SJCRH30 (cell line): ENCODE measurements at regions not wholly inside any gene's neighbourhood (a gene's known extent, or its start where the extent isn't known, plus 50 kb on each side); places are given as distances from the start of the nearest gene placed in this dataset.
"Not testable (repeated sequence)": the region's sequence is repeated elsewhere in the genome, so short reads cannot be mapped to it uniquely, and the experiment has no call there.

Experiments used
- DNase-seq, 2 experiments: peaks; one replicate each; pipeline ENCODE4 v3.0.0-alpha.2; 2015 to 2020
- H3K27ac ChIP-seq: fragments of 250-450 bp; sonication (Bioruptor Pico); 2 replicates; pipeline ENCODE4 v1.5.1; 2020; ENCODE audit warnings: mild to moderate bottlenecking, moderate library complexity
- H3K27me3 ChIP-seq: fragments of 250-450 bp; sonication (Bioruptor Pico); 2 replicates; pipeline ENCODE4 v1.5.1; 2020; ENCODE audit warnings: mild to moderate bottlenecking, moderate library complexity
- H3K36me3 ChIP-seq: fragments of 250-450 bp; sonication (Bioruptor Pico); 2 replicates; pipeline ENCODE4 v1.5.1; 2020; ENCODE audit warnings: mild to moderate bottlenecking, moderate library complexity
- H3K4me1 ChIP-seq: fragments of 250-450 bp; sonication (Bioruptor Pico); 2 replicates; pipeline ENCODE4 v1.5.1; 2020; ENCODE audit warnings: mild to moderate bottlenecking, moderate library complexity
- H3K4me3 ChIP-seq: fragments of 250-450 bp; sonication (Bioruptor Pico); 2 replicates; pipeline ENCODE4 v1.5.1; 2020; ENCODE audit warnings: mild to moderate bottlenecking, moderate library complexity
- H3K9me3 ChIP-seq: fragments of 250-450 bp; sonication (Bioruptor Pico); replicated peaks from 2 replicates; pipeline ENCODE4 v1.5.1; 2020; ENCODE audit warnings: mild to moderate bottlenecking, moderate library complexity

GRCh38 chr15:58340176-58340575 is 91.6 kb upstream of the LIPC start:
- no peaks in the 10 kb centered on the region for H3K36me3 ChIP-seq
- DNase-seq = no peak
- no peak overlapping the region for H3K4me3 ChIP-seq
- H3K4me1 ChIP-seq = no peaks in the 10 kb centered on the region
- H3K27me3 ChIP-seq = no peaks in the 10 kb centered on the region
- H3K27ac ChIP-seq = no peak overlapping the region
- H3K9me3 ChIP-seq = no peaks in the 10 kb centered on the region

DNA sequence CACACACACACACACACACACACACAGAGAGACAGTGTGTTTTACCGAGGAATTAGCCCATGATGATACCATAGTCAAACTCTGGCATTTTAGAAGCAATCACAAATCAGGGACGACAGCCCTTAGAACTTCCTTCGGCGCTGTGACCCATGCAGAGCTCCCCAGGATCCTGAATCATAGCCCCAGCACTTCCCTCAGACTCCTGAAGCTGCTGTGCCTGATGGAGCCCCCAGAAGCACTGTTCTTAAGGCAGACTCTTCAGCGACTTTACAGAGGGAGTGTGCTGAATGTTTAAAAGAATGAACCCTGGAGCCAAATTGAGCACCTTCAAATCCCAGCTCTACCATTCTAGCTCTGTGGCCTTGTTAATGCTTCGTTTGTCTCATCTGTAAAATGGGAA is 89.3 kb upstream of the LIPC start:
- H3K27me3 ChIP-seq = no peaks in the 10 kb centered on the region
- no peak overlapping the region for H3K27ac ChIP-seq
- no peaks in the 10 kb centered on the region for H3K9me3 ChIP-seq
- no peak overlapping the region for H3K4me3 ChIP-seq
- no peak for DNase-seq
- H3K36me3 ChIP-seq = no peaks in the 10 kb centered on the region
- H3K4me1 ChIP-seq = no peaks in the 10 kb centered on the region

- H3K27ac ChIP-seq = no peak overlapping the region
- H3K27me3 ChIP-seq = no peaks in the 10 kb centered on the region
- DNase-seq = no peak
Measured at GRCh38 chr15:58344213-58345070, 87.3 kb upstream of the LIPC start.

DNA sequence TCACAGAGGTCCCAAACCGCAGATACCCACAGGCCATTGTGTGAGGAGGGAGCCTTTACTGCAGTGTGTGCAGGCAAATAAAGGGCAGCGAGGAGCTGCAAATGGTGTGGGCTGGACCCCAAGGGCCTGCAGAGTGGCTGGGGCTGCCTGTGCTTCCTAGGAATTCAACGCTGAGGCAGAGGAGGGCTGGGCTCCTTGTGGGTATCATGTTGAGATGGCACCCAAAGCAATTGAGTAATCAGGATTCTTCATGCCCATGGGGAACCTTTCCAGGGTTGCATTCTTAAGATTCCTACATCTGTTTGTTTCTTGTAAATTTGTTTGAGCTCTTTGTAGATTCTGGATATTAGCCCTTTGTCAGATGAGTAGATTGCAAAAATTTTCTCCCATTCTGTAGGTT is 85.4 kb upstream of the LIPC start:
- H3K36me3 ChIP-seq = no peaks in the 10 kb centered on the region
- H3K4me3 ChIP-seq = no peak overlapping the region
- H3K27ac ChIP-seq = no peak overlapping the region
- no peaks in the 10 kb centered on the region for H3K9me3 ChIP-seq
- H3K27me3 ChIP-seq = no peaks in the 10 kb centered on the region
- no peak for DNase-seq
- peaks cover 9% of the 10 kb centered on the region for H3K4me1 ChIP-seq

More at GRCh38 chr15:58344213-58345070, 87.3 kb upstream of the LIPC start:
- Histone ChIP-seq H3K36me3 (no peaks in the 10 kb centered on the region), H3K9me3 (no peaks in the 10 kb centered on the region), H3K4me1 (peaks cover 9% of the 10 kb centered on the region), H3K4me3 (no peak overlapping the region)

DNA sequence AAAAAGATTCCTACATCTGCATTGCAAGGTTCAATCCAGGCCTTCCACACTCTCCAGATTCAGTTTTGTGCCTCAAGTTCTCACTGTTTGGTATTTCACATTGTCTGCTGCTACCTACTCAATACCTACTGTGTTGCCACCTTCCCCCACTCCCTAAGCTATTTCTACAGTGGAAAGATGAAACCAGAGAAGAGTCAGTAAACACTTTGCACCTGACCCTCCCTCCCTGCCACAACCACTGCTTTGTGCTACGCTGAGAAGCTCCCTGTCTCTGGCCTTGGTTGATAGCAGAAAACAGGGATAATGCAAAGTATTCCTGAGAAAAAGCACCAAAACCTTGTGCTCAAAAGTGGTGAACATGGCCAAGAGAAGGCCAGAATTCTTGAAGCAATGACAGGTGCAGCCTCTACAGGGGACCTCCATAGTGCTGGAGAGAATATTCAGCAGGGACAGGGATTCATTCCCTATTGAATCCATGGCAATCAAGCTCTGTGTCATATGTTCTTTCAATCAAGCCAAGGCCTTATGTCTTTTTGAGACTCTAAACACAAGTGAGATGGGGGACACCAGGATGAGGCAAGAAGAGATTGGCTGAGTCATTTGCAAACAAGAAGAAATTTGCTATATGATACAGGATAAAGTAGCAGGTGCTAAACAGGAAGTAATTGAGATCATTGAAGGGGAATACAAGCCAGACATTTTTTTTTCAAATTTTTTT is 83.5 kb upstream of the LIPC start:
- H3K4me1 ChIP-seq = peaks cover 9% of the 10 kb centered on the region
- H3K9me3 ChIP-seq = no peaks in the 10 kb centered on the region
- no peaks in the 10 kb centered on the region for H3K27me3 ChIP-seq
- no peak overlapping the region for H3K4me3 ChIP-seq
- no peaks in the 10 kb centered on the region for H3K36me3 ChIP-seq
- H3K27ac ChIP-seq = no peak overlapping the region
- DNase-seq = peak in 1 of 2 experiments; percentile 45

DNA sequence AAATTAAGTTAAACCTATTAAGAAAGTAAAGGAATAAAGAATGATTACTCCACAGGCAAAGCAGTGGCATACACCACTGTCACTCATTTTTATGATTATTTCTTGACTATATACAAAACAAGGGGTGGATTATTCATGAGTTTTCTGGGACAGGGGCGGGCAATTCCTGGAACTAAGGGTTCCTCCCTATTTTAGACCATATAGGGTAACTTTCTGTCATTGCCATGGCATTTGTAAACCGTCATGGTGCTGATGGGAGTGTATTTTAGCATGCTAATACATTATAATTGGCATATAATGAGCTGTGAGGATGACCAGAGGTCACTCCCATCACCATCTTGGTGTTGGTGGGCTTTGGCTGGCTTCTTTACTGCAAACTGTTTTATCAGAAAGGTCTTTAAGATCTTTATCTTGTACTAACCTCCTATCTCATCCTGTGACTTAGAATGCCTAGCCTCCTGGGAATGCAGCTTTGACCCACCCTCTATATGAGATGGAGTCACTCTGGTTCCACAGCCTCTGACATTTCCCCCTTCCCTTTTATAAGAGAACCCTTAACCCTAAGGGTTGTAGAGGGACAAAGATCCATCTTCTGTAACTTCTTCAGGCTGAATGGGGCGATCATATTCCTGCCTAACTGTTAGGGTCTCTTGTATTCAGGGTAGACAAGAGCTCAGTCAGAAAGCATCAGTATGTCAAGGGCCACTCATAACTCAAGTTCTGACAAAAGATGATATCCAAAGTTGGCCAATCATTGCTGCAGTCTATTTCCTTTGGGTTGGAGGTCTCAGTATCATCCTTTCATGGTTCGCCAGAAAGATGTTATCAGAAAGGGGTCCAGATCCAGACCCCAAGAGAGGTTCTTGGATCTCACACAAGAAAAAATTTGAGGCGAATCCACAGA is 79.5 kb upstream of the LIPC start:
- Histone ChIP-seq H3K27me3 (no peaks in the 10 kb centered on the region), H3K9me3 (no peaks in the 10 kb centered on the region), H3K27ac (no peak overlapping the region), H3K36me3 (no peaks in the 10 kb centered on the region), H3K4me1 (peaks cover 9% of the 10 kb centered on the region), H3K4me3 (no peak overlapping the region)
- DNase-seq = no peak

DNA sequence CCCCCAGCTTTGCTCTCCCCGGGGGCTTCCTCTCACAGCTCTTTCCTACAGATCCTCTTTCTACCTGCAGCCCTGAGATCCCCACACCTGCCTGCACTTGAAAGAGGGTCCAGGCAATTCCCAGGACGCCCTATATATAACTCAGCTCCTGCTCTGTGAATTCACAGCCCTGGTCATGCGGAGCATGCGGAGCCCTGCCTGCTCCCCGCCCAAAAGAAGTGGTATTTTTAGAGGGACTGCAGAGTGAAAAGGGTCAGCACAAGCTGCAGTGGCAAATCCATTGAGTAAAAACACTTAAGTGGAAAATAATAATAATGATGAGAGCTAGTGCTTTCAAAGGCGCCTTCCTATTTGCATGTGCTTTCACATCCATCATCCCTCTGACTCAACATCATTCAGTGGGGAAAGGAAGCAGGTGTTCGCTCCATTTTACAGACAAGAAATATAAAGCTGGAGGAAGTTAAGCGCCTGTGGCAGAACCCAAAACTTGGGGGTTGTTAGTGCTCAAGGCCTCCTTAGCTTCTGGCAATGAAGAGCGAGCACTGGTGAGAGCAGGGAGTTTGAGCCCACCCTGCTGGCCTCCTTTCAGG is 76.3 kb upstream of the LIPC start:
- DNase-seq = no peak

DNA sequence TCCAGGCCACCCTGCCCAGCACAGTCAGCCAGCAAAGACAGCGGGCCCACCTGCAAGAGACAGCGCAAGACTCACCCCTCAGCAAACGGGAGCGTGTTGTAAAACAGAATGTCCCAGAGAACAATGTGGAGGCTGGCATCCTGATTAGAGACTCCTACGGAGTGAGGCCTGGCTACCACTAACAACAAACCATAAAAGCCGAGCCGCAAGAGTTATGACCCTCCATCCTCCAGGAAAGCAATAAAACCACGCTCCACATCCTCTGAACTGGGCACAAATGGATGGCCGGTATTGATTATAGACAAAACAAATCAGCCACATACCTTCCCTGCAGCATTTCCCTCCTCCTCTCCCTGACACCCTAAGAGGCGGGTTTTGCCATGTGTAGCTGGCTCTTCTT is 75.8 kb upstream of the LIPC start:
- Histone ChIP-seq H3K36me3 (no peaks in the 10 kb centered on the region), H3K27me3 (no peaks in the 10 kb centered on the region), H3K27ac (no peak overlapping the region), H3K4me3 (no peak overlapping the region), H3K9me3 (no peaks in the 10 kb centered on the region), H3K4me1 (peaks cover 5% of the 10 kb centered on the region)
- DNase-seq = no peak

More for the DNA sequence above, 76.3 kb upstream of the LIPC start:
- Histone ChIP-seq H3K9me3 (no peaks in the 10 kb centered on the region), H3K4me3 (no peak overlapping the region), H3K27me3 (no peaks in the 10 kb centered on the region), H3K36me3 (no peaks in the 10 kb centered on the region), H3K27ac (no peak overlapping the region), H3K4me1 (peaks cover under 1% of the 10 kb centered on the region; the same call in 1 of the 2 replicates)

DNA sequence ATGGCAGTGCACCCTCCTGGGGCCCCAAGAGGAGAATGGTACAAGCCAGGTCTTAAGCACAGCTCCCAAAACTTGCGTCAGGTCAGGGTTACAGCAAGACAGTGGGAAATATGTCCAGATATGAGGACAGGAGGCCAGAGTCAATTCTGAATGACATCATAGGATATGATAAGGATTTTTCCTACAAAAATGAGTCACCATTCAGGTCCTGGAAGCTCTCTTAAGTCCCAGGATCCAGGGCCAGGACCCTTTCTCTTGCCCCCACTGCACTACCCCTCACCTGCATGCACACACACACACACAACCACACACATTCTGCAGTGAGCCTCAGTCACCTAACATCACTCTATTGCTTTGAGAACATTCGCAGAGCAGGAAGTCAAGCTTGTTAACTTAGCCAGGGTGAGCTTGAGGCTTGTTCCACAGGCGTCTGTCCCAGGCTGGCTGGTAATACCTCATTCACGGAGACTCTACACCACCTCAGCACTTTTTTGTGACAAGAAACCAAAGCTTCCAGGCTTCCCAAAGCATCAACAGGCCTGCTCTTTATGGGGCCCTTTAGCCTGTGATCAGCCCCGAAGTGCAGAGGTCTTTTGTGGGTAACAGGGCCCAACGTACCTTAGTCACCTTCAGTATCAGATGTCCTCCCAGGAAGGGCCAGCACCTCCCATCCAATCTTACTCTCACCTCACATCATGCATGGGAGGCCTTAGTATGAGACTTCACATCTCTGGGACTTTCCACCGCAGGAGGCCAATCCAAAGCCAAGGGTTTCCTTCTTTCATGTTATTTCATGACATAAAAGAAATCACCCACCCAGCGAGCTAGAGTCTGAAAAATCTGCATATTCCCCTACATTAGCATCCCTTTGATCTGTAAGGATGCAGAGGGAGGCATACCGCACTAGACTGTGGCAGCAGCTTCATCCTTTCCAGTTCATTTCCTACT is 74.0 kb upstream of the LIPC start:
- no peak for DNase-seq
- H3K4me1 ChIP-seq = peaks cover 23% of the 10 kb centered on the region
- H3K4me3 ChIP-seq = no peak overlapping the region
- no peaks in the 10 kb centered on the region for H3K36me3 ChIP-seq
- H3K27me3 ChIP-seq = no peaks in the 10 kb centered on the region
- no peaks in the 10 kb centered on the region for H3K9me3 ChIP-seq
- H3K27ac ChIP-seq = no peak overlapping the region

DNA sequence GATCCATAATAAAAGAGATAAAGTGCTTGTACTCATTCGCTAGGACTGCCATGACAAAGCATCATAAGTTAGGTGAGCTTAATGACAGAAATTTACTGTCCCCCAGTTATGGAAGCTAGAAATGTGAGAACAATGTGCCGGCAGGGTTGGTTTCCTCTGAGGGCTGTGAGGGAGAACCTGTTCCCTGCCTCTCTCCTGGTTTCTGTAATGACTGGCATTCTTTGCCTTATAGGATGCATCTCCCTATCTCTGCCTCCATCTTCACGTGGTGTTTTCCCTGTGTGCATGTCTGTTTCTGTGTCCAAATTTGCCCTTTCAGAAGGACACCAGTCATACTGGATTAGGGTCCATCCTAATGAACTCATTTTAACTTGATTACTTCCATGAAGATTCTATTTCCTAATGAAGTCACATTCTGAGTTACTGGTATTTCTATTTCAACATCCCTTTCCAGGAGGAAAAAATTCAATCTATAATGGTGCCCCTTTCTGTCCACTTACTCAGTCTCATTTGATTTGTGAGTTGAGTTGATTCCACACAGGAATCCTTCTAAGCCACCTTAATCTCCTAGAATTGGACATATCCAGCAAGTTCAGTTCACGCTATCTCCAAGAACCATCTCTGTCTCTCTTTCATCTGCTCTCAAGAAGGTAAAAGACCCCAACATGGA is 71.2 kb upstream of the LIPC start:
- no peaks in the 10 kb centered on the region for H3K27me3 ChIP-seq
- no peak overlapping the region for H3K4me3 ChIP-seq
- no peak overlapping the region for H3K27ac ChIP-seq
- peaks cover 23% of the 10 kb centered on the region for H3K4me1 ChIP-seq
- no peak for DNase-seq
- H3K36me3 ChIP-seq = no peaks in the 10 kb centered on the region
- H3K9me3 ChIP-seq = no peaks in the 10 kb centered on the region

DNA sequence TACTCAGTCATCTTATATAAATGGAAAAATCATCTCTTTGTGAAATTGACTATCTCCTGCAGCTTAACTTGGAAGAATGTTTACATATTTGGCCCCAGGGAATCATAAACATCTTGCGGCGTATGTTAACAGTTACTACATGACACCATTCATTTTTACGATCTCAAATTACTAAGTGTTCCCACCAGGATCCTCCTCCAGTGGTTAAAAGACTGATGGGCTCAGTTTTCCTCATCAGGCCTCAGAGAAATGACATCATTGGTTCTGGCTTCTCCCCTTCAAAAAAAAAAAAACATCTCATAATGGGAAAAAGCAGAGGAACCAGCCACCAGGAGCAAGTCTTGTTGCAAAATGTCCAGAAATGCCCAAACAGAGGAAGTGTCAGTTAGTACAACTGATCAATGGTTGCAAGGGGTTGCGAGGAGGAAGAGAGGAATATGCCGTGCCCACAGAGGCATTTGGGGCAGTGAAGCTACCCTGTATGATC is 70.5 kb upstream of the LIPC start:
- H3K4me3 ChIP-seq = 0 out of 2 replicates have a peak overlapping the region, but pooled peaks have one; percentile 4
- peak; percentile 32 to 75 for DNase-seq
- no peaks in the 10 kb centered on the region for H3K9me3 ChIP-seq
- H3K36me3 ChIP-seq = no peaks in the 10 kb centered on the region
- H3K4me1 ChIP-seq = peaks cover 23% of the 10 kb centered on the region
- no peaks in the 10 kb centered on the region for H3K27me3 ChIP-seq
- H3K27ac ChIP-seq = no peak overlapping the region

DNA sequence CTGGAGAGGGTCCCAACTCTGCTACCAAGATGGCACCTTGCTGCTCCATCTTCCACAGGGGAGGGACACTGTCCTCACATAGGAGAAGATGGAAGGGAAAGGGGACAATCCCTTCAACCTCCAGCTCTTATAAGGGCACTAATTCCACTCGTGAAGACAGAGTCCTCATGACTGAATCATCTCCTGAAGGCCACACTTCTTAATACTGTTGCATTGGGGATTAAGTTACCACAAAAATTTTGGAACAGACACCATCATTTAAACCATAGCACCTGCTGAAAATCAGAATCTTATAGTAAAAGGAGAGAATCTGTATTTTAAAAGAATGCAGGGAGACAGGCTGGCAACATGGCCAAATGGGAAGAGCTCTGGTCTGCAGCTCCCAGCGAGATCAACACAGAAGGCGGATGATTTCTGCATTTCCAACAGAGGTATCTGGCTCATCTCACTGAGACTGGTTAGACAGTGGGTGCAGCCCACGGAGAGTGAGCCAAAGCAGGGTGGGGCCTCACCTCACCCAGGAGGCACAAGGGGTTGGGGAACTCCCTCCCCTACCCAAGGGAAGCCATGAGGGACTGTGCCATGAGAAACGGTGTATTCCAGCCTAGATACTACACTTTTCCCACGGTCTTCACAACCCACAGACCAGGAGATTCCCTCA is 69.4 kb upstream of the LIPC start:
- no peak overlapping the region for H3K4me3 ChIP-seq
- H3K27ac ChIP-seq = no peak overlapping the region
- H3K36me3 ChIP-seq = no peaks in the 10 kb centered on the region
- no peaks in the 10 kb centered on the region for H3K27me3 ChIP-seq
- H3K9me3 ChIP-seq = no peaks in the 10 kb centered on the region
- peaks cover 23% of the 10 kb centered on the region for H3K4me1 ChIP-seq
- DNase-seq = no peak

GRCh38 chr15:58363118-58363517 is 68.7 kb upstream of the LIPC start:
- not testable (repeated sequence) for DNase-seq, H3K9me3 ChIP-seq, H3K27ac ChIP-seq

More at GRCh38 chr15:58363118-58363517, 68.7 kb upstream of the LIPC start:
- H3K4me3 ChIP-seq, H3K27me3 ChIP-seq, H3K36me3 ChIP-seq: not testable (repeated sequence)
- H3K4me1 ChIP-seq = peaks cover 23% of the 10 kb centered on the region
